ENCODE measurements at regions not wholly inside any gene's neighbourhood (a gene's known extent, or its start where the extent isn't known, plus 50 kb on each side); places are given as distances from the start of the nearest gene placed in this dataset.
"Not testable (repeated sequence)": the region's sequence is repeated elsewhere in the genome, so short reads cannot be mapped to it uniquely, and the experiment has no call there.

DNA sequence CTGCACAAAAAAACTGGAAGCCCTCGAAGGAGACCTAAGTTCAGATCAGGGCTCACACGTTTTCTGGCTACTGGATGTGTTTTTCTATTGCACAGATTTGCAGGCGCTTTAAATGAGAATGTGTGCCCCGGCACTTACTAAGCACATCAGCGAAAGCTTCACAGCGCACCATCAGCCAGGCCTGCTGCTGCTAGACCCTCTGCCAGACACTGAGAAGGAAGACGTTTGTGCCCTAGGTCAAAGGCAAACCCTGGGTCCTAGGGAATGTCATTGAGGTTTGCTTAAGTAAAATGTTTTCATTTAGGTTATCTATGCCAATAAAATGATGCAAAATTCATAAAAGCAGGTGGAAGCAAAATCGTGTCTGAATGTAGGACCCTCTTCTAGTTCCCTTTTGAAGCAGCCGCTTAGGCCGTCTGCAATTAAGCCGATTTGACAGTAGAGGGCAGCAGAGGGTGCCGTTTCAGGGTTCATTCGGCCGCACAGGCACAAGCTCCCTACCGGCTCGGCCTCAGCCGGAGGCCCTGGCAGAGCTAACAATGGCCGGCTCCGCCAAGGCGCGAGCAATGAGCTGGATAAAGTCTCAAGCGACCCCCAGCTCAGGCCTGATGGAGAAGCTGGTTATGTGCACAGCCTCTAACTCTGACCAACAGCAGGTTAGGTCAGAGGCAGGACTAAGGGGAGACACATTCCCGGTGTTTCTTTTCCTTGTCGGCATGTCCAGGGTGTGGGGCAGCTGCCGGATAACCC lies 107.2 kb upstream of the FOXA2 start:
- peak; percentile 39 for DNase-seq

- DNase-seq: no peak
These were observed 107.7 kb upstream of the FOXA2 start for GRCh38 chr20:22692119-22692475.

DNA sequence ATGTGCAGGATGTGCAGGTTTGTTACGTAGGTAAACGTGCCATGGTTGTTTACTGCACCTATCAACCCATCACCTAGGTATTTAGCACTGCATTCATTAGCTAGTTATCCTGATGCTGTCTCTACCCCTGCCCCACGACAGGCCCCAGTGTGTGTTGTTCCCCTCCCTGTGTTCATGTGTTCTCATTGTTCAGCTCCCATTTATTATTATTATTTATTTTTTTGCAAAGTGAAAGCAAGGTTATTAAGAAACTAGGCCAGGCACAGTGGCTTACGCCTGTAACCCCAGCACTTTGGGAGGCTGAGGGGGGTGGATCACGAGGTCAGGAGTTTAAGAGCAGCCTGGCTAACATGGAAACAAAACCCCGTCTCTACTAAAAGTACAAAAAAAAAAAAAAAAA lies 108.2 kb upstream of the FOXA2 start:
- not testable (repeated sequence) for DNase-seq

DNA sequence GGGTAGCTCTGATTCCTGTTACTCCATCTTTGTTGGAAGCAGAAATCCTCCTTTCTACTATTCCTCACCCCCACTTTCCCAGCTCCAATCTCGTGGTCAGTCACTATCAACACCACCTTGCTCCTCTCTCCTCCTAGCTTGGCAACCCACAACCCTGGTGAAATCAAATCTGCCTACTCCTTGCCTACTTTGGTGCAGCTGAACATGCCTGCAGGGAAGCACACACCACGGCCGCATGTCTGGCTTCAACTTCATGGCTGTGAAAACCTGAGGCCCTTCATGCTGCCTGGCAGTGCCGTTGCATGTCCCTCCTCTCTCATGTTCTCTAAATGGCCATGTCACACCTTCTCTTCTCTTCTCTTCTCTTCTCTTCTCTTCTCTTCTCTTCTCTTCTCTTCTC lies 112.4 kb upstream of the FOXA2 start:
- no peak for DNase-seq

DNA sequence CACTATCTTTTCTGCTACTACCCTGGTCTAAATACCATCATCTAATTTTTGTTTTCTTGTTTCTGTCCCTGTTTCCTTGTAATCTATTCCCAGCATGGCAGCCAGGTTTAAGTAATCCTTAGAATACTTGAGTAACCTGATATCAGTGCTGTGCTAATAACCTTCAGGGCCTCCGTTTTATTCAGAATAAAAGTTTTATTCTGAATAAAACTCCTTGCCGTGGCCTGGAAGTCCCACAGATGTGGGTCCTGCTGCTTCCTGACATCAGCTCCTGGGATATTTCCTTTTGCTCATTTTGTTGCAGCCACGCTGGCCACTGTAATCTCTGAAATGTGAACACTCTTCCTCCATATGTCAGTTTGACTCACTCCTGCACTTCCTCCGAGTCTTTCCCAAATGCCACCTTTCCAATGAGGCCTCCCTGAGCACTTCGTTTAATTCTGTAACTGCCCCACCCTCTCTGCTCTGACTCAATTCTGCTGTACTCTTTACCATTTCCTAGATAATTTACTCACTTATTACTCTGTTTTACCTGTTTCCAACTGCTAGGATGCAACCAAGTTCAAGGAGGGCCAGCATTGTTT lies 114.0 kb upstream of the FOXA2 start:
- no peak for DNase-seq

- DNase-seq: no peak
These were observed 115.0 kb upstream of the FOXA2 start for GRCh38 chr20:22699396-22699795.

DNA sequence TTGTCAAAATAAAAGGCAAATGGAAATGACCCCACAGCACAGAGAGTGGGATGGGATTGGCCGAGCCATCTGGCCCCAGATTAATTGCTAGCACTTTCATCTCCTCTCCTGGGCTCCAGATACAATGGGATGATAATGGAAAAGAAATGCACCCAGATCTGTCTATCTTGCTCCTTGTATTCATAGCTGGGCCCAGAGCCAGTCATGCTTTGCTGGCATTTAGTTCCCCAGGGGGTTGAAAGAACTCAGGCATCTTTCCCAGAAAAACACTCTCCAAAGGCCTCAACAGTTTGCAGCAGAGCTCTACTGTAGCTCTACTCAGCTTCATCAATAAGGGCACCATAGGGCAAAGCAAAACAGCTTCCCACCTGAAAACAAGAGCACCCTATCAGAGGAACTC lies 116.0 kb upstream of the FOXA2 start:
- no peak for DNase-seq

GRCh38 chr20:22701679-22702308 lies 117.4 kb upstream of the FOXA2 start:
- no peak for DNase-seq

GRCh38 chr20:22703843-22704242 lies 119.5 kb upstream of the FOXA2 start:
- no peak for DNase-seq

- DNase-seq: no peak
These were observed 127.8 kb upstream of the FOXA2 start for GRCh38 chr20:22711971-22712755.

DNA sequence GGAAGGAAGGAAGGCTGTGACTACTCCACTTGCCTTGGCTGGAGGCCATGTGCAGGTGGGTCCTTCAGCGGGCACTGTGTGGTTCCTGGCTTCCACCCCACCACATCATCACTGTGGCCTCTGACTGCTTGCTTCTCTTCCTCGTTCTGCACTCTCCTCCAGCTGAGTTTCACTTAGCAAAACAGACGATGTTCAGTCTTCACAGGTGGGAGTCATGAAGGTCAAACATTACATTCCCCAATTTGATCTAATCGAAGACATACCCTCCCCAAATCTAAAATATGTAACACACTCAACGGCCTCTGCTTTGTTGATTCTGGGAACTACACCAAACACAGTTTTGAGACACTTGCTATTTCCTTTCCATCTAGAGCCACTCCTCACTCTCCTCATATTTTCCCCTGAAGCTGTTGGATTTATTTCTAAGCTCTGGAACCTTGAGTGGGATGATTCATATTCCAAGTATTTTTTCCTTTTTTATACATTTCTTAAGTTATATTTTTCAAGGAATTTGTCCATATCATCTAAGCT lies 132.5 kb upstream of the FOXA2 start:
- DNase-seq: peak; percentile 41

DNA sequence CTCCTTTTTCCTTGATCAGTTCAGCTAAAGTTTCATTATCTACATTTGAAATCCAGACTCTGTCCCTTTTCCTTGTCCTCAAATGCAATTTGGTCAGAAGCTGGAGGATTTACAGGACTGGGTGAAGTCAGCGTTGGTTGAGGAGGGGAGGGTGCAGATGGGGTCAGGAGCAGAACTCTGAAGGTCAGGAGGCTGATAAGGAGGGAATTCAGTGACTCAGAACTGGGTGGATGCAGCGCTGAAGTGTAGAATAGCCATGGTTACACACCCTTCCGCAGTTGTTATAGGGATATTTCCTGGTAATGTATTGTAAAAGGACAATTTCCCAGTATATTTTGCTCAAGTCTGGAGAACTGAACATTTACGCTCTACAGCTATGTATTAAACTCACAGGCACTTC lies 133.1 kb upstream of the FOXA2 start:
- no peak for DNase-seq

DNA sequence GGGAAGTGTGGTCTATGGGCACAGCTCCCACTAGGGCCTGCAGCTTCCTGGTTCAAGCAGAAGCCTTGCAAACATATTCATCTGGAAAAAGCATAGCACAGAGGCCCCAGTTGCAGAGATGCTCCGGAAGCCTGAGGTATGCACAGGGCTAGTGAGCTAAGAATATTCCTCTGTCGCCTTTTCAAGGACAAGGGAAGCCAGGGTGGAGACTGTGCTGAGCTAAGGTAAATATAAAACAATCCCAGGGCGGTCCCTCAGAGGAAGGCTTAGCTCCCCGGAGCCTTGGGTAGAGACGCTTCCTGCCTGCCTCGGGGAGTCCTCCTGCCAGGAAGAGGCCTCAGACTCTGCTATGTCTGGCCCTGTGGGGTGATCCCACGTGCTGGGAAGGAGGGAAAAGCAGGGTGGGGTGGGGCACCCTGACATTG lies 134.8 kb upstream of the FOXA2 start:
- DNase-seq: no peak

DNA sequence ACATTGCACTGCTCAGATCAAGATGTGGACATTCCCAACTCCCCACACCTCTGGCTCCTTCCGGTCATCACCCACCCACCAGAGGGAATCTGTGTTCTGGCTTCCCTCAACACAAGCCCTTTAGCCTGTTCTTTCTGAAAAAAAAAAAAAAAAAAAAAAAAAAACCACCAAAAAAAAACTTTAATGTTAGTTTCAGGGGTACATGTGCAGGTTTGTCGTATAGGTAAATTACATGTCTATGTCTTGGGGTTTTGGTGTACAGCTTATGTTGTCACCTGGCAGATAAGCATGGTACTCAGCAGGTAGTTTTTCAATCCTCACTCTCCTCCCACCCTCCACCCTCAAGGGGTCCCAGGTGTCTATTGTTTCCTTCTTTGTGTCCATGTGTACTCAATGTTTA lies 135.8 kb upstream of the FOXA2 start:
- peak; percentile 8 for DNase-seq

DNA sequence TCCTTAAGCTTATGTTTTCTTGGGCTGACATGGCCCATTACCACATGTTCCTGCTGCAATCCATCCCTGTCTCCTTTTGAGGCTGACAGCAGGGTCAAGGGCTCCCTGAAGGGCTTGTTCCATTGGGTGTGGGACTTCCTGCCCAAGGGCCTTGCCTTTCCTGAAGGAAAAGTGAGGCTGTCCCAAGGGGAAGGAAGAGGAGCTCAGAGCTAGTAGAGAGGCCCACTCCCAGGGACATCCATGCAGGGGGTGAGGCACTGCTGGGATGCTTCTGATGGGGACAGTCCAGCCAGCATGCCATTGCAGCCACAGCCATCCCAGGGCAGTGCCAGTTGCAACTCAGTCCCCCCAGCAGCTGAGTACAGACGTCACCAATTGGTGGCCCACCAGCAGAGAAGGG lies 138.4 kb upstream of the FOXA2 start:
- no peak for DNase-seq

- no peak for DNase-seq
These were observed 139.3 kb upstream of the FOXA2 start for GRCh38 chr20:22723659-22724058.

DNA sequence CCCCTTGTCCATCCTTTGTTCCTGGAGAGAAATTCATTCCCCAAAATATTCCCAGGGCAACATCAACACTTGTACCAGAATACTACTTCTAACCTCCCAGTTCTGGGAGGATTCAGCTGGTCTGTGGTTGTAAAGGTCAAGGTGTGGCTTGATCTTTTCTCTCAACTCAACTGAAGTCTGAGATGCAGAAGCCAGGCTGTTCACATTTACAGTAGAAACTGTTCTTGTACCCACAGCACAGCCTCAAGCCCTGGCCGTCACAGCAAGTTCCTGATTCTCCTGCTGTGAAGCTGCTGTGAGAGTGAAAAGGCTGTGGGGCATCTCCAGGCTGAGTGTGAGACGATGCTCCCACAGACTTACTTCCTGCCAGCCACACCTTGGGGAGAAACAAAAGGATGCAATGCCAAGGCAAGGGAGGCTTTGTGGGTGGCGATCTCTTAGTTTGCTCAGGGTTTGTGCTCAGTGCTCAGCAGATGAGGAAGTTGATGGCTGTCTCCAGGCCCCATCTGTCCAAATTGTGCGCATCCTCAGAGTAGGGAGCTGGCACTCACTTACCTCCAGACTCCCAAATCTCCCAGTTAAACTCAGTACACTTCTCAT lies 143.9 kb upstream of the FOXA2 start:
- no peak for DNase-seq

- DNase-seq: no peak
These were observed 144.8 kb upstream of the FOXA2 start for GRCh38 chr20:22729180-22729579.

- no peak for DNase-seq
These were observed 145.4 kb upstream of the FOXA2 start for GRCh38 chr20:22729616-22730236.

DNA sequence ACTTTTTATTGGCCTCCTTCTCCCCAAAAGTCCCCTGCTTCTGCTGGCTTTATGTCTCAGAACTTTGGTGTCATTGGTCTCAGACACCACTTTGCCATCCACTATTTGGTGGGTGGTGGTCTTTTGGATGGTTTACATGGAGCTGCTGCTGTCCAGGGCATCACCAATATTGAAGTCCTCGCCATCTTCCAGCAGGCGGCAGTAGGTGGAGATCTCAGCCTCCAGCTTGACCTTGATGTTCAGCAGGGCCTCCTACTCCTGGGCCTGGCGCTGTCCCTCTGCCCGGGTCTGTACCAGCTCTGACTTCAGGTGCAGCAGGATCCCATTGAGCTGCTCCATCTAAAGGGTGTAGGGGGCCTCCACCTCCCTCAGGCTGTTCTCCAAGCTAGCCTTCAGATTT lies 148.4 kb upstream of the FOXA2 start:
- no peak for DNase-seq

GRCh38 chr20:22734946-22735647 lies 150.7 kb upstream of the FOXA2 start:
- DNase-seq: peak; percentile 19

DNA sequence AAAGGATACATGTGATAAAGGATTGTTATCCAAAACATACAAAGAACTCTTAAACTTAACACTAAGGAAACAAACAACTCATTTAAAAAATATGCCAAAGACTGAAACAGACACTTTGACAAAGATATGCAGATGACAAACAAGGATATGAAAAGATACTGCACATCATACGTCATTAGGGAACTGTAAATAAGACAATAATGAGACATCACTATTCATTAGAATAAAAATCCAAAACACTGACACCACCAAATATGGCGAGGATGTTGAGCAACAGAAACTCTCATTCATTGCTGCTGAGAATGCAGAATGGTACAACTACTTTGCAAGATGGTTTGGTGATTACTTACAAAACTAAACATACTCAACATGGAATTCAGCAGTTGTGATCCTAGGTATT lies 156.5 kb upstream of the FOXA2 start:
- no peak for DNase-seq

All from NCI-H2029 treated with DMSO at 0.1 percent for 48 hours (cell line).